ENCODE measurements at regions not wholly inside any gene's neighbourhood (a gene's known extent, or its start where the extent isn't known, plus 50 kb on each side); places are given as distances from the start of the nearest gene placed in this dataset.

- DNase-seq: no peak
These were observed 244.4 kb upstream of the TOPAZ1 start for GRCh38 chr3:43997316-43997715.

GRCh38 chr3:43997788-43998369 lies 243.8 kb upstream of the TOPAZ1 start:
- peak; percentile 32 for DNase-seq

- no peak for DNase-seq
These were observed 243.3 kb upstream of the TOPAZ1 start for GRCh38 chr3:43998370-43998835.

- DNase-seq: no peak
These were observed 242.6 kb upstream of the TOPAZ1 start for GRCh38 chr3:43998836-43999727.

- no peak for DNase-seq
These were observed 241.9 kb upstream of the TOPAZ1 start for GRCh38 chr3:43999728-44000319.

- DNase-seq: no peak
These were observed 241.1 kb upstream of the TOPAZ1 start for GRCh38 chr3:44000586-44000985.

GRCh38 chr3:44001072-44001471 lies 240.6 kb upstream of the TOPAZ1 start:
- no peak for DNase-seq

- no peak for DNase-seq
These were observed 237.9 kb upstream of the TOPAZ1 start for GRCh38 chr3:44003801-44004200.

GRCh38 chr3:44011680-44012079 lies 230.0 kb upstream of the TOPAZ1 start:
- no peak for DNase-seq

- DNase-seq: no peak
These were observed 229.4 kb upstream of the TOPAZ1 start for GRCh38 chr3:44012160-44012899.

- DNase-seq: no peak
These were observed 227.7 kb upstream of the TOPAZ1 start for GRCh38 chr3:44013967-44014366.

- no peak for DNase-seq
These were observed 226.5 kb upstream of the TOPAZ1 start for GRCh38 chr3:44015170-44015569.

- DNase-seq: no peak
These were observed 224.9 kb upstream of the TOPAZ1 start for GRCh38 chr3:44016818-44017217.

GRCh38 chr3:44018926-44019325 lies 222.8 kb upstream of the TOPAZ1 start:
- DNase-seq: no peak

- DNase-seq: no peak
These were observed 221.9 kb upstream of the TOPAZ1 start for GRCh38 chr3:44019736-44020135.

- DNase-seq: no peak
These were observed 221.5 kb upstream of the TOPAZ1 start for GRCh38 chr3:44020143-44020542.

- DNase-seq: no peak
These were observed 219.8 kb upstream of the TOPAZ1 start for GRCh38 chr3:44021651-44022594.

GRCh38 chr3:44023961-44024593 lies 217.6 kb upstream of the TOPAZ1 start:
- DNase-seq: no peak

- DNase-seq: no peak
These were observed 215.3 kb upstream of the TOPAZ1 start for GRCh38 chr3:44026220-44026865.

GRCh38 chr3:44029100-44029499 lies 212.6 kb upstream of the TOPAZ1 start:
- no peak for DNase-seq

- no peak for DNase-seq
These were observed 211.4 kb upstream of the TOPAZ1 start for GRCh38 chr3:44030285-44030684.

All from activated CD4-positive, alpha-beta T cell treated with anti-CD3 and anti-CD28 coated beads for 48 hours (primary cell).